Ishikawa (cell line): ENCODE measurements at regions not wholly inside any gene's neighbourhood (a gene's known extent, or its start where the extent isn't known, plus 50 kb on each side); places are given as distances from the start of the nearest gene placed in this dataset.

ENCODE experiments used
- CEBPB ChIP-seq: IDR thresholded peaks from 2 replicates; pipeline ENCODE4 v1.6.1; 2012
- EP300 ChIP-seq: IDR thresholded peaks from 2 replicates; pipeline ENCODE4 v1.6.1; 2012; ENCODE audit warnings: borderline replicate concordance
- MAX ChIP-seq: IDR thresholded peaks from 2 replicates; pipeline ENCODE4 v1.6.1; 2012
- RAD21 ChIP-seq: IDR thresholded peaks from 2 replicates; pipeline ENCODE4 v1.6.1; 2012; ENCODE audit warnings: low read depth
- TAF1 ChIP-seq: IDR thresholded peaks from 2 replicates; pipeline ENCODE4 v1.6.1; 2012; ENCODE audit warnings: low read depth, mild to moderate bottlenecking
- YY1 ChIP-seq: IDR thresholded peaks from 2 replicates; pipeline ENCODE4 v1.6.1; 2012; ENCODE audit warnings: low read depth
- ZBTB7A ChIP-seq: IDR thresholded peaks from 2 replicates; pipeline ENCODE4 v1.6.1; 2012; ENCODE audit warnings: low read depth
- TF ChIP-seq, protein P1 (sequence below): IDR thresholded peaks from 2 replicates; pipeline ENCODE4 v1.6.1; 2012; ENCODE audit warnings: low read depth, mild to moderate bottlenecking

DNA sequence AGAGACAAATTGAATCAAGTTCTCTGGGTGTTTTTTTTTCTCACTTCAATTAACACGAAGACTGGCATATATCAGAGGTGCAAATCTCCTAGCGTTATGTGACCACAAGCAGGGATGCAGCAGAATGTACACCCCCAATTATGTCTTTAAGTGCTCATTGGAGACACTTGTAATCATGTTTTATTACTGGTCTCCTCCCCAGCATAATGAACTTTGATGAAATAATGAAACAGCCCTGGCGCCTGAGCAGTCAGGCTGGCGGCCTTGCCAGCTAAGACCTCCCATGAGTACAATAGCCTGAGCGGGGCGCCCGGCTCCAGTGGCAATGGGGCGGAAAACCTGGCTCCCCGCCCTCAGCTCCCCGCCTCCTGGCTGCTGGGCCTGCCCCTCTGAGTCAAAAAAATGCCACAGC lies 209.4 kb upstream of the MSX2 start:
- TF ChIP-seq RAD21 (no peak), YY1 (no peak), TAF1 (no peak), ZBTB7A (no peak), EP300 (no peak), MAX (no peak), CEBPB (no peak)
- TF ChIP-seq, protein P1, sequence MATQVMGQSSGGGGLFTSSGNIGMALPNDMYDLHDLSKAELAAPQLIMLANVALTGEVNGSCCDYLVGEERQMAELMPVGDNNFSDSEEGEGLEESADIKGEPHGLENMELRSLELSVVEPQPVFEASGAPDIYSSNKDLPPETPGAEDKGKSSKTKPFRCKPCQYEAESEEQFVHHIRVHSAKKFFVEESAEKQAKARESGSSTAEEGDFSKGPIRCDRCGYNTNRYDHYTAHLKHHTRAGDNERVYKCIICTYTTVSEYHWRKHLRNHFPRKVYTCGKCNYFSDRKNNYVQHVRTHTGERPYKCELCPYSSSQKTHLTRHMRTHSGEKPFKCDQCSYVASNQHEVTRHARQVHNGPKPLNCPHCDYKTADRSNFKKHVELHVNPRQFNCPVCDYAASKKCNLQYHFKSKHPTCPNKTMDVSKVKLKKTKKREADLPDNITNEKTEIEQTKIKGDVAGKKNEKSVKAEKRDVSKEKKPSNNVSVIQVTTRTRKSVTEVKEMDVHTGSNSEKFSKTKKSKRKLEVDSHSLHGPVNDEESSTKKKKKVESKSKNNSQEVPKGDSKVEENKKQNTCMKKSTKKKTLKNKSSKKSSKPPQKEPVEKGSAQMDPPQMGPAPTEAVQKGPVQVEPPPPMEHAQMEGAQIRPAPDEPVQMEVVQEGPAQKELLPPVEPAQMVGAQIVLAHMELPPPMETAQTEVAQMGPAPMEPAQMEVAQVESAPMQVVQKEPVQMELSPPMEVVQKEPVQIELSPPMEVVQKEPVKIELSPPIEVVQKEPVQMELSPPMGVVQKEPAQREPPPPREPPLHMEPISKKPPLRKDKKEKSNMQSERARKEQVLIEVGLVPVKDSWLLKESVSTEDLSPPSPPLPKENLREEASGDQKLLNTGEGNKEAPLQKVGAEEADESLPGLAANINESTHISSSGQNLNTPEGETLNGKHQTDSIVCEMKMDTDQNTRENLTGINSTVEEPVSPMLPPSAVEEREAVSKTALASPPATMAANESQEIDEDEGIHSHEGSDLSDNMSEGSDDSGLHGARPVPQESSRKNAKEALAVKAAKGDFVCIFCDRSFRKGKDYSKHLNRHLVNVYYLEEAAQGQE = no peak
